ENCODE measurements at regions not wholly inside any gene's neighbourhood (a gene's known extent, or its start where the extent isn't known, plus 50 kb on each side); places are given as distances from the start of the nearest gene placed in this dataset.

DNA sequence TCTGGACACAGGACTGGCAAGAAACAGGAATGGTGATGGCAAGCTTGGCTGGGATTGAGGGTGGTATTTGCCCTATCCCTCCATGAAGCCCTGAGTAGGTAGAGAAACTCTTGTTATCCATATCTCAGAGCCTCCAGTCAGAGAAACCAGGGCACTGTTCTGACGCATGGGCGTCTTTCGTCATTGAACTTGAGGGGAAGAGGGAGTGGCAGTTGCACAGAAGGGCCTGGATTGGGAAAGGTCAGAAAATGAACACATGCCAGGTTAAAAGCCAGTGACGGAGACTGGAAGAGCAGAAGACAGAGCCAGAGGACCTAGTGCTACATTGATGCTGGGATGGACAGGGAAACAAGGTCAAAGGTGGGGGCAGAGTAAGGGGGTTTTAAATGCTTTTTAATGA lies 516.7 kb downstream of the PLPP3 start:
- H4K20me1 ChIP-seq (ENCODE audit: insufficient read depth, low read length): no peaks in the 10 kb centered on the region
- peaks cover 0 to 4% (median 1%) of the 10 kb centered on the region in 3 donors for H3K27me3 Mint-ChIP-seq (ENCODE audit: low read depth in 3 of 3)
- H3K4me2 ChIP-seq (replicated peaks; ENCODE audit: extremely low read depth, low read length, poor library complexity, severe bottlenecking): no peak overlapping the region
- no peak overlapping the region for H2AFZ ChIP-seq (ENCODE audit: insufficient read depth, low read depth, low read length, poor library complexity, severe bottlenecking)
- H3K4me1 ChIP-seq (ENCODE audit: control insufficient read depth in 1 of 2, insufficient read depth in 2 of 2, low read length in 2 of 2): no peaks in the 10 kb centered on the region
- no peaks in the 10 kb centered on the region for H3K27me3 ChIP-seq (ENCODE audit: control insufficient read depth in 2 of 2, insufficient read depth in 2 of 2, low read length in 2 of 2)
- 79% methylated on average over 4 of the region's 4 CpGs for WGBS (ENCODE audit: insufficient coverage)
- H3K9me3 Mint-ChIP-seq: peaks cover 0 to 2% (median 0%) of the 10 kb centered on the region in 7 donors
- H3K9ac ChIP-seq (ENCODE audit: insufficient read depth, low read length, poor library complexity, severe bottlenecking): no peak overlapping the region
- H3K4me3 Mint-ChIP-seq: no peak overlapping the region
- H3K9me3 ChIP-seq (replicated peaks in 1 of 2; ENCODE audit: control insufficient read depth in 1 of 2, insufficient read depth in 1 of 2, low read length in 2 of 2): no peaks in the 10 kb centered on the region
- H3K4me3 ChIP-seq (replicated peaks in 1 of 3; ENCODE audit: low read depth in 2 of 3, low read length in 3 of 3): no peak overlapping the region
- DNase-seq: no peak
- H3K4me1 Mint-ChIP-seq: peaks cover 3% of the 10 kb centered on the region
- intact Hi-C loops (cut with micrococcal nuclease): no loop called here
- no peak overlapping the region for H3K27ac ChIP-seq (ENCODE audit: low read depth in 1 of 2, low read length in 2 of 2)
- TF ChIP-seq, protein P1, sequence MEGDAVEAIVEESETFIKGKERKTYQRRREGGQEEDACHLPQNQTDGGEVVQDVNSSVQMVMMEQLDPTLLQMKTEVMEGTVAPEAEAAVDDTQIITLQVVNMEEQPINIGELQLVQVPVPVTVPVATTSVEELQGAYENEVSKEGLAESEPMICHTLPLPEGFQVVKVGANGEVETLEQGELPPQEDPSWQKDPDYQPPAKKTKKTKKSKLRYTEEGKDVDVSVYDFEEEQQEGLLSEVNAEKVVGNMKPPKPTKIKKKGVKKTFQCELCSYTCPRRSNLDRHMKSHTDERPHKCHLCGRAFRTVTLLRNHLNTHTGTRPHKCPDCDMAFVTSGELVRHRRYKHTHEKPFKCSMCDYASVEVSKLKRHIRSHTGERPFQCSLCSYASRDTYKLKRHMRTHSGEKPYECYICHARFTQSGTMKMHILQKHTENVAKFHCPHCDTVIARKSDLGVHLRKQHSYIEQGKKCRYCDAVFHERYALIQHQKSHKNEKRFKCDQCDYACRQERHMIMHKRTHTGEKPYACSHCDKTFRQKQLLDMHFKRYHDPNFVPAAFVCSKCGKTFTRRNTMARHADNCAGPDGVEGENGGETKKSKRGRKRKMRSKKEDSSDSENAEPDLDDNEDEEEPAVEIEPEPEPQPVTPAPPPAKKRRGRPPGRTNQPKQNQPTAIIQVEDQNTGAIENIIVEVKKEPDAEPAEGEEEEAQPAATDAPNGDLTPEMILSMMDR (IDR thresholded peaks at IDR 0.05): no peak
- H3K36me3 Mint-ChIP-seq: no peaks in the 10 kb centered on the region
- no peaks in the 10 kb centered on the region for H3K36me3 ChIP-seq (replicated peaks in 1 of 2; ENCODE audit: control insufficient read depth in 1 of 2, insufficient read depth in 2 of 2, low read length in 2 of 2)
- H3K79me2 ChIP-seq (ENCODE audit: insufficient read depth, low read length): no peaks in the 10 kb centered on the region
- no peak overlapping the region for H3K27ac Mint-ChIP-seq

DNA sequence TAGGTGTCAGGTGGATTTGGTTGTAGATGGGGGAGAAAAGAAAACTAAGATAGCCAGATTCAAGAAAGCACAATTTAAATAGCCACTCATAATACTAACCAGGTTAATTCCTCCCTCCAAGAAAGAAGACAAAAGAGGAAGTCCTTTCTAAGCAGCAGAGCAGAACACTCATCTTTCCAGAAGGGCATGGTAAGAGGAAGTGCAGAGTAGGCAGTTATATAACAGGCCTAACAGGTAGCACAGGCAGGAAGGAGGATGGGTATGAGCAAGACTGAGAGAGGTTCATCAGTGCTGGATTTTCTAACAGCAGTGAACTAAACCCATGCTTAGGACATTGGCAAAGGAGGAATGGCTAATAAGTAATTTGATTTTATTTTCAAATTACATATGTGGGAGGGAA lies 517.5 kb downstream of the PLPP3 start:
- H3K4me1 ChIP-seq (ENCODE audit: control insufficient read depth in 1 of 2, insufficient read depth in 2 of 2, low read length in 2 of 2): no peaks in the 10 kb centered on the region
- Mint-ChIP-seq H3K4me1 (peaks cover 3% of the 10 kb centered on the region), H3K9me3 (peaks cover 0 to 2% (median 0%) of the 10 kb centered on the region in 7 donors), H3K27ac (no peak overlapping the region), H3K36me3 (no peaks in the 10 kb centered on the region), H3K27me3 (ENCODE audit: low read depth in 3 of 3) (peaks cover 0 to 4% (median 1%) of the 10 kb centered on the region in 3 donors), H3K4me3 (no peak overlapping the region)
- TF ChIP-seq, protein P1 (IDR thresholded peaks at IDR 0.05): no peak
- no peaks in the 10 kb centered on the region for H3K9me3 ChIP-seq (replicated peaks in 1 of 2; ENCODE audit: control insufficient read depth in 1 of 2, insufficient read depth in 1 of 2, low read length in 2 of 2)
- DNase-seq: peak in 1 of 3 donors; percentile 17
- H3K4me3 ChIP-seq (replicated peaks in 1 of 3; ENCODE audit: low read depth in 2 of 3, low read length in 3 of 3): no peak overlapping the region
- H2AFZ ChIP-seq (ENCODE audit: insufficient read depth, low read depth, low read length, poor library complexity, severe bottlenecking): no peak overlapping the region
- intact Hi-C loops (cut with micrococcal nuclease): no loop called here
- H3K4me2 ChIP-seq (replicated peaks; ENCODE audit: extremely low read depth, low read length, poor library complexity, severe bottlenecking): no peak overlapping the region
- no peaks in the 10 kb centered on the region for H4K20me1 ChIP-seq (ENCODE audit: insufficient read depth, low read length)
- H3K9ac ChIP-seq (ENCODE audit: insufficient read depth, low read length, poor library complexity, severe bottlenecking): no peak overlapping the region
- no peaks in the 10 kb centered on the region for H3K36me3 ChIP-seq (replicated peaks in 1 of 2; ENCODE audit: control insufficient read depth in 1 of 2, insufficient read depth in 2 of 2, low read length in 2 of 2)
- no peaks in the 10 kb centered on the region for H3K79me2 ChIP-seq (ENCODE audit: insufficient read depth, low read length)
- no peaks in the 10 kb centered on the region for H3K27me3 ChIP-seq (ENCODE audit: control insufficient read depth in 2 of 2, insufficient read depth in 2 of 2, low read length in 2 of 2)
- H3K27ac ChIP-seq (ENCODE audit: low read depth in 1 of 2, low read length in 2 of 2): no peak overlapping the region

Measured in CD14-positive monocyte (primary cell).